ENCODE measurements at regions not wholly inside any gene's neighbourhood (a gene's known extent, or its start where the extent isn't known, plus 50 kb on each side); places are given as distances from the start of the nearest gene placed in this dataset.

DNA sequence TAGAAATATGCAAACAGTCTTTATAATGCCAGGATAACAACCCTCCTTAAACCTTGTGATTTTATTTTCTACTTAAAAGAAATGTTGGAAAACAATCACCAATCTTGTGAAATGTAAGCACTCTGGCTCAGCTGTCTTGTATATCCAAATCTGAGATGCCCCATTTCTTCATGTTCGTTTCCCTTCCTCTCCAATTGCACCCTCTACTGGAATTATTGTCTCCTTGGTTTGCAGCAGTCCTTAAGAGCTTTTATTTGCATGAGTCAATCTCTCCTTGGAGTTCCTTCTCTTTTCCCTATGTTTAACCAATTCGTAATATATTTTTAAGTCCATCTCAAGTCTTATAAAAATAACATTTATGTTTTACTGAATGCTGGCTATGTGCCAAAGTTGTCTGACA lies 362.0 kb upstream of the CDH10 start:
- TF ChIP-seq, protein P1, sequence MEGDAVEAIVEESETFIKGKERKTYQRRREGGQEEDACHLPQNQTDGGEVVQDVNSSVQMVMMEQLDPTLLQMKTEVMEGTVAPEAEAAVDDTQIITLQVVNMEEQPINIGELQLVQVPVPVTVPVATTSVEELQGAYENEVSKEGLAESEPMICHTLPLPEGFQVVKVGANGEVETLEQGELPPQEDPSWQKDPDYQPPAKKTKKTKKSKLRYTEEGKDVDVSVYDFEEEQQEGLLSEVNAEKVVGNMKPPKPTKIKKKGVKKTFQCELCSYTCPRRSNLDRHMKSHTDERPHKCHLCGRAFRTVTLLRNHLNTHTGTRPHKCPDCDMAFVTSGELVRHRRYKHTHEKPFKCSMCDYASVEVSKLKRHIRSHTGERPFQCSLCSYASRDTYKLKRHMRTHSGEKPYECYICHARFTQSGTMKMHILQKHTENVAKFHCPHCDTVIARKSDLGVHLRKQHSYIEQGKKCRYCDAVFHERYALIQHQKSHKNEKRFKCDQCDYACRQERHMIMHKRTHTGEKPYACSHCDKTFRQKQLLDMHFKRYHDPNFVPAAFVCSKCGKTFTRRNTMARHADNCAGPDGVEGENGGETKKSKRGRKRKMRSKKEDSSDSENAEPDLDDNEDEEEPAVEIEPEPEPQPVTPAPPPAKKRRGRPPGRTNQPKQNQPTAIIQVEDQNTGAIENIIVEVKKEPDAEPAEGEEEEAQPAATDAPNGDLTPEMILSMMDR (IDR thresholded peaks at IDR 0.05): no peak
- no peak for TF ChIP-seq STAT6 (CRISPR knock-in tag; conservative IDR thresholded peaks at IDR 0.05; ENCODE audit: low read depth)
- no peak for TF ChIP-seq ZBTB21 (CRISPR knock-in tag; IDR thresholded peaks at IDR 0.05; ENCODE audit: borderline replicate concordance)
- TF ChIP-seq NFYB (CRISPR knock-in tag; conservative IDR thresholded peaks at IDR 0.05; ENCODE audit: low read depth): no peak
- TF ChIP-seq, protein P2, sequence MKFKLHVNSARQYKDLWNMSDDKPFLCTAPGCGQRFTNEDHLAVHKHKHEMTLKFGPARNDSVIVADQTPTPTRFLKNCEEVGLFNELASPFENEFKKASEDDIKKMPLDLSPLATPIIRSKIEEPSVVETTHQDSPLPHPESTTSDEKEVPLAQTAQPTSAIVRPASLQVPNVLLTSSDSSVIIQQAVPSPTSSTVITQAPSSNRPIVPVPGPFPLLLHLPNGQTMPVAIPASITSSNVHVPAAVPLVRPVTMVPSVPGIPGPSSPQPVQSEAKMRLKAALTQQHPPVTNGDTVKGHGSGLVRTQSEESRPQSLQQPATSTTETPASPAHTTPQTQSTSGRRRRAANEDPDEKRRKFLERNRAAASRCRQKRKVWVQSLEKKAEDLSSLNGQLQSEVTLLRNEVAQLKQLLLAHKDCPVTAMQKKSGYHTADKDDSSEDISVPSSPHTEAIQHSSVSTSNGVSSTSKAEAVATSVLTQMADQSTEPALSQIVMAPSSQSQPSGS (CRISPR knock-in tag; IDR thresholded peaks at IDR 0.05; ENCODE audit: borderline replicate concordance, low read depth): no peak
- TF ChIP-seq FOXJ3 (CRISPR knock-in tag; IDR thresholded peaks at IDR 0.05; ENCODE audit: borderline replicate concordance): no peak
- TF ChIP-seq MAX (CRISPR knock-in tag; IDR thresholded peaks at IDR 0.05): no peak
- TF ChIP-seq CREM (CRISPR knock-in tag; IDR thresholded peaks at IDR 0.05): no peak
- TF ChIP-seq SP1 (CRISPR knock-in tag; conservative IDR thresholded peaks at IDR 0.05): no peak
- TF ChIP-seq ELF4 (CRISPR knock-in tag; IDR thresholded peaks at IDR 0.05; ENCODE audit: low read depth): no peak
- TF ChIP-seq ZNF281 (CRISPR knock-in tag; IDR thresholded peaks at IDR 0.05): no peak
- TF ChIP-seq ZNF121 (CRISPR knock-in tag; IDR thresholded peaks at IDR 0.05): no peak
- TF ChIP-seq, protein P3, sequence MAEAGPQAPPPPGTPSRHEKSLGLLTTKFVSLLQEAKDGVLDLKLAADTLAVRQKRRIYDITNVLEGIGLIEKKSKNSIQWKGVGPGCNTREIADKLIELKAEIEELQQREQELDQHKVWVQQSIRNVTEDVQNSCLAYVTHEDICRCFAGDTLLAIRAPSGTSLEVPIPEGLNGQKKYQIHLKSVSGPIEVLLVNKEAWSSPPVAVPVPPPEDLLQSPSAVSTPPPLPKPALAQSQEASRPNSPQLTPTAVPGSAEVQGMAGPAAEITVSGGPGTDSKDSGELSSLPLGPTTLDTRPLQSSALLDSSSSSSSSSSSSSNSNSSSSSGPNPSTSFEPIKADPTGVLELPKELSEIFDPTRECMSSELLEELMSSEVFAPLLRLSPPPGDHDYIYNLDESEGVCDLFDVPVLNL (CRISPR knock-in tag; IDR thresholded peaks at IDR 0.05; ENCODE audit: borderline replicate concordance, low read depth): no peak
- TF ChIP-seq, protein P4, sequence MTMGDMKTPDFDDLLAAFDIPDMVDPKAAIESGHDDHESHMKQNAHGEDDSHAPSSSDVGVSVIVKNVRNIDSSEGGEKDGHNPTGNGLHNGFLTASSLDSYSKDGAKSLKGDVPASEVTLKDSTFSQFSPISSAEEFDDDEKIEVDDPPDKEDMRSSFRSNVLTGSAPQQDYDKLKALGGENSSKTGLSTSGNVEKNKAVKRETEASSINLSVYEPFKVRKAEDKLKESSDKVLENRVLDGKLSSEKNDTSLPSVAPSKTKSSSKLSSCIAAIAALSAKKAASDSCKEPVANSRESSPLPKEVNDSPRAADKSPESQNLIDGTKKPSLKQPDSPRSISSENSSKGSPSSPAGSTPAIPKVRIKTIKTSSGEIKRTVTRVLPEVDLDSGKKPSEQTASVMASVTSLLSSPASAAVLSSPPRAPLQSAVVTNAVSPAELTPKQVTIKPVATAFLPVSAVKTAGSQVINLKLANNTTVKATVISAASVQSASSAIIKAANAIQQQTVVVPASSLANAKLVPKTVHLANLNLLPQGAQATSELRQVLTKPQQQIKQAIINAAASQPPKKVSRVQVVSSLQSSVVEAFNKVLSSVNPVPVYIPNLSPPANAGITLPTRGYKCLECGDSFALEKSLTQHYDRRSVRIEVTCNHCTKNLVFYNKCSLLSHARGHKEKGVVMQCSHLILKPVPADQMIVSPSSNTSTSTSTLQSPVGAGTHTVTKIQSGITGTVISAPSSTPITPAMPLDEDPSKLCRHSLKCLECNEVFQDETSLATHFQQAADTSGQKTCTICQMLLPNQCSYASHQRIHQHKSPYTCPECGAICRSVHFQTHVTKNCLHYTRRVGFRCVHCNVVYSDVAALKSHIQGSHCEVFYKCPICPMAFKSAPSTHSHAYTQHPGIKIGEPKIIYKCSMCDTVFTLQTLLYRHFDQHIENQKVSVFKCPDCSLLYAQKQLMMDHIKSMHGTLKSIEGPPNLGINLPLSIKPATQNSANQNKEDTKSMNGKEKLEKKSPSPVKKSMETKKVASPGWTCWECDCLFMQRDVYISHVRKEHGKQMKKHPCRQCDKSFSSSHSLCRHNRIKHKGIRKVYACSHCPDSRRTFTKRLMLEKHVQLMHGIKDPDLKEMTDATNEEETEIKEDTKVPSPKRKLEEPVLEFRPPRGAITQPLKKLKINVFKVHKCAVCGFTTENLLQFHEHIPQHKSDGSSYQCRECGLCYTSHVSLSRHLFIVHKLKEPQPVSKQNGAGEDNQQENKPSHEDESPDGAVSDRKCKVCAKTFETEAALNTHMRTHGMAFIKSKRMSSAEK (CRISPR knock-in tag; IDR thresholded peaks at IDR 0.05; ENCODE audit: borderline replicate concordance): no peak

All from WTC11 (cell line).